ENCODE measurements at regions not wholly inside any gene's neighbourhood (a gene's known extent, or its start where the extent isn't known, plus 50 kb on each side); places are given as distances from the start of the nearest gene placed in this dataset.
A peak's percentile ranks its signal among the peaks of the same experiment; 100 is the strongest.

DNA sequence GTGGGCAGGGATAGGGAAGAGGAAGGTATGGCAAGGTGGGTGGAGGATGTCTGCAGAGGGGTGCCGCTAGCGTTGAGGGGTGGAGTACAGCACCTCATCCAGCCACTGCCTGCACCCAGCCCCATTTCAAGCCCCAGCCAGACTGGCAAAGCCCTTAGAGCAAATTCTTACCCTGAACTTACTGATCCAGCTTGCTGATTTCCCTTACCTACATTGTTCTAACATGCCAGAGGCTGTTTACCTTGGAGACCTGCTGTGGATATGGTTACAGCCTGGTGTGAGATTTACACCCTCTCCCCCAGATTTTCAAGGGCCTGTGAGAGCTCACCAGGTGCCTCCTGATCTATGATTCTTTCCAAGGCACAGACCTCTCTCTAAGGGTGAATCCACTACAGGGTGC, 86.0 kb downstream of the ZNF726 start:
- no peak for DNase-seq (ENCODE audit: extremely low read depth, low read depth)
- TF ChIP-seq CTCF (IDR thresholded peaks at IDR 0.05; ENCODE audit: low read depth, low read length) = no peak

DNA sequence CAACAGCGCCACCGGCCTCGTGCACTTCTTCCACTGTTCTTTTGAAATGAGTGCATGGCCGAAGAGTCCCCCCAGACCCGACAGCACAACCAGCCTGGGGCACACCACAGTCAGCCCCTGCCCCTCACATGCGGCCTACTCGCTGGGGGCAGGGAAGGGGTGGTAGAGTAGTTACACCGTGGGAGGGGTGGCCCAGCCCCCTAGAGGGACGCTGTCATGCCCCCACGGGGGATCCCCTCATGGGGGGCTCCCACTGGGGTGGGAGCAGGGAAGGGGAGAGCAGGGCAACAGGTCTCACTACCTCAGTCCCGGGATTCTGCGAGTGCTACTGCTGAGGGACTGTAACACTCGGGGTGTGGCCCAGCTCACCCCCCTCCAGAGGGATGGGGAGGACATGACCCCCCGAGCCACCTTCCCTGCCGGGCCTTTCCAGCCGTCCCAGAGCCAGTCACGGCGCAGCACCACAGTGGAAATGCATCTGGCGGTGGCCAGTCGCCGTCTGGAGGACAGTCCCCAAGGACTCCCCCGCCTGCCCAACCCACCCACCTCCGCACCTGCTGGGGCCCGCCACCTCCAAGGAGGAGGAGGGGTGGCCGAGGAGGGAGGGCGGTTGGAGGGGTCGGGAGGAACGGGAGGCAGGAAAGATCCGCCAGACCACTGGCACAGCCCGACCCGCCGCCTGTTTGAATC, 84.6 kb upstream of the ZNF254 start:
- no peak for TF ChIP-seq CTCF (IDR thresholded peaks at IDR 0.05; ENCODE audit: low read depth, low read length)
- DNase-seq (ENCODE audit: extremely low read depth, low read depth) = no peak

GRCh38 chr19:24003537-24003936, 83.5 kb upstream of the ZNF254 start:
- TF ChIP-seq CTCF (IDR thresholded peaks at IDR 0.05; ENCODE audit: low read depth, low read length) = no peak
- DNase-seq (ENCODE audit: extremely low read depth, low read depth) = no peak

DNA sequence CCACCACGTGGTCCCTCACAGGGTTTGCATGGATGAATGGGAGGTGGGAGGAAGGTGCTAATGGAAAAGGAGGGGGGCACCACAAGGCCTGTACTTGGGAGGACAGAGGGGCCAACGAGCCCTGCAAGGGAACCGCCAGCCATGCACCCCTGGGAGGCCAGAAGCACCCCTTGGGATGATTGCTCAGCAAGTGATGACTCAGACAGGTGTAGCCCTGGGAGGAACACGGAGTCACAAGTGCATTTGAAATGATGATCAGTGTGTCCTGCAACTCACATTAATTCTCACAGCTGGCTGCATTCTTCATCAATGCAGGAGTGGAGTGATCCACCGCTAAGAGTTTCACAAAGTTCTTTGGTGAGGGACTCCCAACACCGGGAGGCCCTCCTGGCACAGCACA, 82.8 kb upstream of the ZNF254 start:
- DNase-seq (ENCODE audit: extremely low read depth, low read depth) = no peak
- TF ChIP-seq CTCF (IDR thresholded peaks at IDR 0.05; ENCODE audit: low read depth, low read length) = no peak

DNA sequence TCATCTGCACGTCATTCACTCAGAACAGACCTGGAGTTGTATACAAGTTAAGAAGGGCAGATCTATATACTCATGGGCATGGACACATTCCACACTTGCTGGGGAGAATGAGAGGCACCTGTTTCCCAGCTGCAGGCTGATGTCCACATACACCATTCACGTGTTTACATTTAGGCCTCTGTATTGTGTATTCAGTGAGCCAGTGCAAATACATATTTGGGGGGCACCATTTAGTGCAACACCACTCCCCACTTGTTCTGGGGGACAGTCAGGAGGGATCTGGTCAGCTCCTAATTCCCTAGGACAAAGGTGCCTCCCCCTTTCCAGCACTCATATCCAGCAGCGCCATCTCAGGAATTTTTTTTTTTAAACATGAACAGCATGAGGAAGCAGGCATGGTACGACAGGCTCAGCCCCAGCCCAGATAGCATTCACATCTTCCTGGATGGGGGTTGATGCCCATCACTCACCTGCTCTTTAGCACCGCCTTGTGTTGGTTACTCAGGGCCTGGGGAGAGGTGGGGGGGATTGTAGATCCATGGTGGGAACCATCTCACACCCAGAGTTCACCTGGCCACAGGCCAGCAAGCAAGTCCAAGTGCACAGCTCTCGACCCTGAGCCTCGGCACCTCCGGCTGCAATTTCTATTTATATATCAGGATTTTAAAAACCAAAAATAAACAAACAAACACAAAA, 56.9 kb upstream of the ZNF254 start:
- no peak for DNase-seq (ENCODE audit: extremely low read depth, low read depth)
- no peak for TF ChIP-seq CTCF (IDR thresholded peaks at IDR 0.05; ENCODE audit: low read depth, low read length)

GRCh38 chr19:24032651-24033050, 54.3 kb upstream of the ZNF254 start:
- no peak for TF ChIP-seq CTCF (IDR thresholded peaks at IDR 0.05; ENCODE audit: low read depth, low read length)
- DNase-seq (ENCODE audit: extremely low read depth, low read depth) = no peak

DNA sequence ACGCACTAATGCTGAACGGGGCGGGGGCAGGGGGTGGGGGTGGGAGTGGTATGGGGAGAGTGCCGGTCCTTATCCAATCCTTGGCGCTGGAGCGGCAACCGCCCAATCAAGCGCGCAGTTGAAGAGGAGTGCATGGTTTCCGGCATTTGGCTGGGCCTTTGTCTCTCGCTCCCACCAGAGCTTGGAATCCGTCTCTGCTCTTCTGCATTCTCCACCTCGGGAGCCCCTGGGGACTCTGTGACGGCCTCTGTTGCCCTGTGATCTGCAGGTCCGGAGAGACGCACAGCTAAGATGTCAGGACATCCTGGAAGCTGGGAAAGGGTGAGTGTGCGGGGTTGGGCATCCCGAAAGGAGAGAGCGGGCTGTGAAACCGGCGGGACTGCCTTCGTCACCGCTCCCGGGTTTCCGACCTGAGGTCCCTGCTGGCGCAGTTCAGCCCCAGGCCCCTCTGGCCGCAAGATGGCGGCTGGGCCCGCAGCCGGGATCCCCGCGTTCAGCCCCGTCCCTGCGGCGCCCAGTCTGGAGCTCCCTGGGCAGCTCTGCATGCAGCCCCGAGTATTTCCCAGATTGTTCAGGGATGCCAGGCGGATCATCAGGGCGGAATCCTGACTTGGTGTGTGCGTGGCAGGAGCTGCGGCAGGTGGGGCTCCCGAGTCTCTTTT, 53.6 kb upstream of the ZNF254 start:
- no peak; the same call in 1 of the 2 replicates for TF ChIP-seq CTCF (IDR thresholded peaks at IDR 0.05; ENCODE audit: low read depth, low read length)
- peak; percentile 70 for DNase-seq (ENCODE audit: extremely low read depth, low read depth)

Data from AG09319 (cell line).